Neuronal stem cell (in vitro differentiated cells): ENCODE measurements at regions not wholly inside any gene's neighbourhood (a gene's known extent, or its start where the extent isn't known, plus 50 kb on each side); places are given as distances from the start of the nearest gene placed in this dataset.

Source experiments
- DNase-seq: peaks from one replicate; pipeline ENCODE4 v3.0.0-alpha.2; 2013; ENCODE audit warnings: low spot score
- H2AFZ ChIP-seq: one replicate; pipeline ENCODE4 v1.6.1; 2013; ENCODE audit warnings: mild to moderate bottlenecking, low read length, inconsistent platforms
- H2AK5ac ChIP-seq: 2 replicates; pipeline ENCODE4 v1.6.1; 2013; ENCODE audit warnings: low read depth, mild to moderate bottlenecking, inconsistent platforms, low read length, moderate library complexity, mixed read lengths
- H2BK120ac ChIP-seq: 2 replicates; pipeline ENCODE4 v1.6.1; 2013; ENCODE audit warnings: low read depth, mild to moderate bottlenecking, inconsistent platforms, low read length, moderate library complexity, mixed read lengths
- H2BK12ac ChIP-seq: one replicate; pipeline ENCODE4 v1.6.1; 2013; ENCODE audit warnings: low read length, inconsistent platforms
- H2BK15ac ChIP-seq: 2 replicates; pipeline ENCODE4 v1.6.1; 2013; ENCODE audit warnings: mild to moderate bottlenecking, low read length, inconsistent platforms, mixed read lengths
- H2BK5ac ChIP-seq: one replicate; pipeline ENCODE4 v1.6.1; 2013; ENCODE audit warnings: inconsistent platforms, mild to moderate bottlenecking, low read length, moderate library complexity
- H3K14ac ChIP-seq: one replicate; pipeline ENCODE4 v1.6.1; 2013; ENCODE audit warnings: low read length, inconsistent platforms
- H3K18ac ChIP-seq: 2 replicates; pipeline ENCODE4 v1.6.1; 2013; ENCODE audit warnings: low read length, inconsistent platforms
- H3K23ac ChIP-seq: 2 replicates; pipeline ENCODE4 v1.6.1; 2013; ENCODE audit warnings: low read depth, mild to moderate bottlenecking, mixed read lengths, low read length, inconsistent platforms; ENCODE audit not compliant: poor library complexity
- H3K27ac ChIP-seq: replicated peaks from 3 replicates; pipeline ENCODE4 v1.5.1; 2013; ENCODE audit warnings: low read length, inconsistent platforms
- H3K27me3 ChIP-seq, 3 experiments: 2 replicates each; pipeline ENCODE4 v1.6.1; 2013; ENCODE audit warnings: low read length in 3 of 3, mild to moderate bottlenecking in 2 of 3, inconsistent platforms in 1 of 3, low read depth in 1 of 3, mixed read lengths in 1 of 3, moderate library complexity in 1 of 3; ENCODE audit not compliant: control insufficient read depth in 3 of 3, insufficient read depth in 3 of 3
- H3K36me3 ChIP-seq, 2 donors: replicated peaks in 1 of 2; 2 replicates each; pipeline ENCODE4 v1.6.1; 2013; ENCODE audit warnings: low read length in 2 of 2; ENCODE audit not compliant: control insufficient read depth in 2 of 2, insufficient read depth in 2 of 2
- H3K4ac ChIP-seq: 2 replicates; pipeline ENCODE4 v1.6.1; 2013; ENCODE audit warnings: inconsistent platforms, mild to moderate bottlenecking, low read length, moderate library complexity
- H3K4me1 ChIP-seq, 2 donors: 1 replicate in 1 of 2; 2 replicates in 1 of 2; pipeline ENCODE4 v1.6.1; 2013; ENCODE audit warnings: low read length in 2 of 2, low read depth in 1 of 2; ENCODE audit not compliant: control insufficient read depth in 2 of 2, insufficient read depth in 1 of 2
- H3K4me2 ChIP-seq: one replicate; pipeline ENCODE4 v1.6.1; 2013; ENCODE audit warnings: mild to moderate bottlenecking, low read length, inconsistent platforms; ENCODE audit not compliant: insufficient read depth, poor library complexity, severe bottlenecking
- H3K4me3 ChIP-seq, 2 donors: 2 replicates each; pipeline ENCODE4 v1.5.1; 2013; ENCODE audit warnings: low read length in 2 of 2, mild to moderate bottlenecking in 2 of 2, inconsistent platforms in 1 of 2, moderate library complexity in 1 of 2
- H3K79me1 ChIP-seq: one replicate; pipeline ENCODE4 v1.6.1; 2013; ENCODE audit warnings: low read depth, mild to moderate bottlenecking, inconsistent platforms, low read length, moderate library complexity
- H3K9ac ChIP-seq: one replicate; pipeline ENCODE4 v1.6.1; 2013; ENCODE audit warnings: mild to moderate bottlenecking, low read depth, low read length, inconsistent platforms; ENCODE audit not compliant: poor library complexity
- H3K9me3 ChIP-seq, 2 donors: replicated peaks in 1 of 2; 2 replicates each; pipeline versions ENCODE3 to v1.6.1; 2013; ENCODE audit warnings: low read length in 2 of 2, mild to moderate bottlenecking in 2 of 2, inconsistent platforms in 1 of 2, low read depth in 1 of 2, mixed read lengths in 1 of 2, moderate library complexity in 1 of 2; ENCODE audit not compliant: control insufficient read depth in 2 of 2, insufficient read depth in 1 of 2
- H4K8ac ChIP-seq: one replicate; pipeline ENCODE4 v1.6.1; 2013; ENCODE audit warnings: low read depth, mild to moderate bottlenecking, inconsistent platforms, low read length, moderate library complexity
- H4K91ac ChIP-seq: one replicate; pipeline ENCODE4 v1.6.1; 2013; ENCODE audit warnings: low read length, low read depth, mild to moderate bottlenecking, inconsistent platforms; ENCODE audit not compliant: poor library complexity
- WGBS, 2 donors: extraction: QIAGEN DNeasy Blood & Tissue Kit; methylation state at CpG; one replicate each; pipeline ENCODE4 v1.1.7; 2013; ENCODE audit warnings: missing lambda C conversion rate in 2 of 2, mixed read lengths in 1 of 2; ENCODE audit not compliant: insufficient read length in 2 of 2, insufficient replicate concordance in 1 of 2; ENCODE audit errors: extremely low coverage in 2 of 2; 5-methylcytosine and 5-hydroxymethylcytosine counted together

DNA sequence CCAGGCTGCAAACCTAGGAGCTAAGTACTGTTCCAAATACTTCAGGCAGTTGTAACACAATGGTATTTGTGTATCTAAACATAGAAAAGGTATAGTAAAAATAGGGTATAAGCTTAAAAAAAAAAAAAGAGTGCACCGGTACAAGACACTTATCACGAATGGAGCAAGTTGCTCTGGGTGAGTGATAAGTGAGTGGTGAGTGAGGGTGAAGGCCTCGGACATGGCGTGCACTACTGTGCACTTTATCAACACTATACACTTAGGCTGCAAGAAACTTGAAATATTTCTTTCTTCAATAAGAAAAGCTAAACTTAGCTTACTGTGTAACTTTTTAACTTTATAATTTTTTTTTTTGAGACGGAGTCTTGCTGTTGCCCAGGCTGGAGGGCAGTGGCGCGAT lies 159.5 kb upstream of the PDE10A start:
- no CpG with 5 or more reads among the region's 7 CpGs for WGBS, 2 donors
- no peak overlapping the region for H4K91ac ChIP-seq

DNA sequence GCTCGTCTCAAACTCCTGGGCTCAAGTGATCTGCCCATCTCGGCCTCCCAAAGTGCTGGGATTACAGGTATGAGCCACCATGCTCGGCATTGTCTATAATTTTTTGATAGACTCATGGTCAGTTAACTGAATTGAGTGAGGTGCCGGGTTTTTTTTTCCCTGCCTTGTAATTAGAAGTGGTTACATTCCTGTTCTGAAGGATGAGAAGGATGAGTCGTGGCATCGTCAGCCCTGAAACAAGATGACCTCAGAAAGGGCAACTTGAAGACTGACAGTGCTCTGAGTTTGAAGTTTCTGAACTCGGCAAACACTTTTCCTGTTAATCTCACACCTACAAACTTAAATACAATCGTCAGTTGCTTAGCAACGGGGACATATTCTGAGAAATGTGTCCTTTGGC lies 158.7 kb upstream of the PDE10A start:
- no peaks in the 10 kb centered on the region for H3K9me3 ChIP-seq
- H2AK5ac ChIP-seq: no peak overlapping the region
- DNase-seq: no peak

More for the DNA sequence above, 159.5 kb upstream of the PDE10A start:
- Histone ChIP-seq H2BK15ac (no peak overlapping the region), H3K4ac (no peak overlapping the region), H2BK12ac (no peak overlapping the region), H3K79me1 (no peaks in the 10 kb centered on the region), H3K9me3 (no peaks in the 10 kb centered on the region), H3K36me3 (no peaks in the 10 kb centered on the region), H3K27me3 (peaks cover 0 to 2% (median 0%) of the 10 kb centered on the region in 3 experiments), H3K9ac (no peak overlapping the region), H3K4me2 (no peak overlapping the region), H3K18ac (no peak overlapping the region), H3K14ac (no peak overlapping the region), H2AK5ac (no peak overlapping the region), H2BK120ac (no peak overlapping the region), H3K23ac (no peak overlapping the region), H2BK5ac (no peak overlapping the region), H2AFZ (no peak overlapping the region), H3K4me3 (no peak overlapping the region), H3K4me1 (peaks cover 12 to 26% of the 10 kb centered on the region in 2 donors), H4K8ac (no peak overlapping the region), H3K27ac (no peak overlapping the region)
- DNase-seq: no peak

DNA sequence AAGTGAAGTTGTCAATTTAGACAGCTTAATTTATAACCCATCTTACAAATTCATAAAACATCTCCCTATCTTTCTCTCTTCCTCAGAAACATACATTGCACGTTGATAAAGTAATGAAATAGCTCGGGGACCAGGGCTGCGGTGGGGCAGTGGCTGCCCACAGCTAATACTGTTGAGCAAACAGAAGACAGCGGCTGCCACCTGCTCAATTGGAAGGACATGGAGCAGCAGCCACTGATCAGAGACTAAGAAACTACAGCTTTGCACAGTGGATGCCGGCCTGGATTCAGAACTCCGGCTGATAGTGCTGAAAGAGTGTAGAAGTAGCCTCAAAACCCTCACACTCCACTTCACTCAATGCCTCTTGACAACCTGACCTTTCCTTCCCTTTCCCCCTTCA lies 157.9 kb upstream of the PDE10A start:
- H3K27me3 ChIP-seq: peaks cover 0 to 2% (median 0%) of the 10 kb centered on the region in 3 experiments
- no peak overlapping the region for H3K4ac ChIP-seq
- no peak overlapping the region for H2BK15ac ChIP-seq
- no peak overlapping the region for H2AFZ ChIP-seq
- H4K8ac ChIP-seq: no peak overlapping the region
- H3K27ac ChIP-seq: no peak overlapping the region
- H4K91ac ChIP-seq: no peak overlapping the region
- peaks cover 15 to 35% of the 10 kb centered on the region in 2 donors for H3K4me1 ChIP-seq
- H3K18ac ChIP-seq: no peak overlapping the region
- no peak overlapping the region for H3K9ac ChIP-seq
- H3K4me3 ChIP-seq: no peak overlapping the region
- H2BK12ac ChIP-seq: no peak overlapping the region
- H2AK5ac ChIP-seq: no peak overlapping the region
- H3K4me2 ChIP-seq: no peak overlapping the region
- H3K36me3 ChIP-seq: no peaks in the 10 kb centered on the region
- H2BK5ac ChIP-seq: no peak overlapping the region
- DNase-seq: no peak
- no peak overlapping the region for H3K14ac ChIP-seq
- no peaks in the 10 kb centered on the region for H3K9me3 ChIP-seq
- 100% methylated on average over 1 of the region's 6 CpGs; no CpG with 5 or more reads in 1 of the 2 donors for WGBS, 2 donors
- H2BK120ac ChIP-seq: no peak overlapping the region
- H3K79me1 ChIP-seq: no peaks in the 10 kb centered on the region
- H3K23ac ChIP-seq: no peak overlapping the region

More for the DNA sequence above, 158.7 kb upstream of the PDE10A start:
- H3K79me1 ChIP-seq: no peaks in the 10 kb centered on the region
- no peak overlapping the region for H3K18ac ChIP-seq
- no peak overlapping the region for H2BK12ac ChIP-seq
- H3K4me3 ChIP-seq: no peak overlapping the region
- no peak overlapping the region for H3K23ac ChIP-seq
- H3K9ac ChIP-seq: no peak overlapping the region
- H2BK120ac ChIP-seq: no peak overlapping the region
- H4K8ac ChIP-seq: no peak overlapping the region
- no peak overlapping the region for H2AFZ ChIP-seq
- H3K4ac ChIP-seq: no peak overlapping the region
- no peak overlapping the region for H2BK15ac ChIP-seq
- H3K36me3 ChIP-seq: no peaks in the 10 kb centered on the region
- no peak overlapping the region for H3K27ac ChIP-seq
- peaks cover 15 to 34% of the 10 kb centered on the region in 2 donors for H3K4me1 ChIP-seq
- peaks cover 0 to 2% (median 0%) of the 10 kb centered on the region in 3 experiments for H3K27me3 ChIP-seq
- H2BK5ac ChIP-seq: no peak overlapping the region
- H3K14ac ChIP-seq: no peak overlapping the region
- WGBS, 2 donors: no CpG with 5 or more reads among the region's 9 CpGs
- H3K4me2 ChIP-seq: no peak overlapping the region
- no peak overlapping the region for H4K91ac ChIP-seq

DNA sequence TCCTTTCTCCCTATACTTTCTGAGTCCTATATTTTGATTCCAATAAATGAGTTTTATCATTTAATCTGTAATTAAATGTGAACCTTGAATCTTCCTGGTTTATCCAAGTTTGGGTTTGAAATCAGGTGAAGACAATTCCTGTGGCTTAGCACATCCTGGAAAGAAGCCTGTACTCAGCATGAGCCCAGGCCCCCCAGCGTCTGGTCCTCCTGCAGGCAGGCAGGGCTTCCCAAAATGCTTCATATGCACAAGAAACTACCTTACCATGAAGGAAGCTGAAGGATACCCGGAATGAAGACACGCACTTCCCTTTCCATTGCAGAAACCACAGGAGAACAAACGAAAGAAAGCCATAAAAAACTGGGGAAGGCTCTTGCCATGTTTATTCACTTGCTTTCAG lies 157.4 kb upstream of the PDE10A start:
- Histone ChIP-seq H3K4me2 (no peak overlapping the region), H4K8ac (no peak overlapping the region), H3K27me3 (peaks cover 0 to 2% (median 0%) of the 10 kb centered on the region in 3 experiments), H3K4me3 (no peak overlapping the region), H3K9me3 (no peaks in the 10 kb centered on the region), H3K36me3 (no peaks in the 10 kb centered on the region), H3K14ac (no peak overlapping the region), H3K9ac (no peak overlapping the region), H3K27ac (no peak overlapping the region), H4K91ac (no peak overlapping the region), H3K4ac (no peak overlapping the region), H2BK12ac (no peak overlapping the region), H2AFZ (no peak overlapping the region), H3K18ac (no peak overlapping the region), H2BK5ac (no peak overlapping the region), H2BK120ac (no peak overlapping the region), H3K23ac (no peak overlapping the region), H3K4me1 (peaks cover 13 to 32% of the 10 kb centered on the region in 2 donors), H3K79me1 (no peaks in the 10 kb centered on the region), H2AK5ac (no peak overlapping the region), H2BK15ac (no peak overlapping the region)
- WGBS, 2 donors: no CpG with 5 or more reads among the region's 4 CpGs
- no peak for DNase-seq
